ENCODE measurements at regions not wholly inside any gene's neighbourhood (a gene's known extent, or its start where the extent isn't known, plus 50 kb on each side); places are given as distances from the start of the nearest gene placed in this dataset.

DNA sequence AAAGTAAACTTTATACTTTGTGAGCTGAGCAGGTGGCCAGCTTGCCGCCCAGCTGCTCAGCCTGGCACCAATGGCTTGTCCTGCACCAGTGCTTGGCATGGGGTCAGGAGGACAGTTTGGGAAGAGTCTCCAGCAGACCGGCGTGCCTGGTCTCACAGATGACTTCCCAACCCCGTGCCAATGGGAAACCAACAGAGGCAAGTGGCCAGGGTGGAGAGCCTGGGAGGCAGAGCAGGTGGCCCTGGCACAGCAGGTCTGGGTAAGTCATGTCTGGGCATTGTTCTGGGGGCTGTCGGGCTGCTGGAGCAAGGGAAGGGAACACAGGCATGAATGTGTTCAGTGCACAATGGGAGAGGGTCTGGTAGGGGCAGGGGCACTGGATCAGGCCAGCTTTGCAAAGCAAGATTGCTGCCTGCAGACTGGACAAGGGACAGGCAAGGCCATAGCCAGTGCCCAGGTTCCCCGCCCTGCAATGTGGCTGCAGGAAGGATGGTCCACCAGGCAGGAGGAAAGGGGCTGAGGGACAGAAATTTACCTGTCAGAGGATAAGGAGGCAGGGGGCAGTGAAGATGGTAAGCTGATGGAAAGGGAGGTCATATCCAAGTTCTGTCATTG, 76.2 kb upstream of the ALDH1B1 start:
- H3K4me1 Mint-ChIP-seq (ENCODE audit: low read depth), result no peaks in the 10 kb centered on the region
- H3K4me3 Mint-ChIP-seq, result no peak overlapping the region
- TF ChIP-seq, protein P1, sequence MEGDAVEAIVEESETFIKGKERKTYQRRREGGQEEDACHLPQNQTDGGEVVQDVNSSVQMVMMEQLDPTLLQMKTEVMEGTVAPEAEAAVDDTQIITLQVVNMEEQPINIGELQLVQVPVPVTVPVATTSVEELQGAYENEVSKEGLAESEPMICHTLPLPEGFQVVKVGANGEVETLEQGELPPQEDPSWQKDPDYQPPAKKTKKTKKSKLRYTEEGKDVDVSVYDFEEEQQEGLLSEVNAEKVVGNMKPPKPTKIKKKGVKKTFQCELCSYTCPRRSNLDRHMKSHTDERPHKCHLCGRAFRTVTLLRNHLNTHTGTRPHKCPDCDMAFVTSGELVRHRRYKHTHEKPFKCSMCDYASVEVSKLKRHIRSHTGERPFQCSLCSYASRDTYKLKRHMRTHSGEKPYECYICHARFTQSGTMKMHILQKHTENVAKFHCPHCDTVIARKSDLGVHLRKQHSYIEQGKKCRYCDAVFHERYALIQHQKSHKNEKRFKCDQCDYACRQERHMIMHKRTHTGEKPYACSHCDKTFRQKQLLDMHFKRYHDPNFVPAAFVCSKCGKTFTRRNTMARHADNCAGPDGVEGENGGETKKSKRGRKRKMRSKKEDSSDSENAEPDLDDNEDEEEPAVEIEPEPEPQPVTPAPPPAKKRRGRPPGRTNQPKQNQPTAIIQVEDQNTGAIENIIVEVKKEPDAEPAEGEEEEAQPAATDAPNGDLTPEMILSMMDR (IDR thresholded peaks at IDR 0.05), result no peak
- ATAC-seq, result no peak
- ChIA-PET POLR2A (no interaction called here), CTCF (no interaction called here)
- intact Hi-C loops (cut with micrococcal nuclease), result no loop called here
- H3K27ac Mint-ChIP-seq, result no peak overlapping the region
- peaks cover 9% of the 10 kb centered on the region for H3K27me3 Mint-ChIP-seq
- DNase-seq, result no peak
- no peaks in the 10 kb centered on the region for H3K9me3 Mint-ChIP-seq
- H3K36me3 Mint-ChIP-seq (ENCODE audit: low read depth), result no peaks in the 10 kb centered on the region

DNA sequence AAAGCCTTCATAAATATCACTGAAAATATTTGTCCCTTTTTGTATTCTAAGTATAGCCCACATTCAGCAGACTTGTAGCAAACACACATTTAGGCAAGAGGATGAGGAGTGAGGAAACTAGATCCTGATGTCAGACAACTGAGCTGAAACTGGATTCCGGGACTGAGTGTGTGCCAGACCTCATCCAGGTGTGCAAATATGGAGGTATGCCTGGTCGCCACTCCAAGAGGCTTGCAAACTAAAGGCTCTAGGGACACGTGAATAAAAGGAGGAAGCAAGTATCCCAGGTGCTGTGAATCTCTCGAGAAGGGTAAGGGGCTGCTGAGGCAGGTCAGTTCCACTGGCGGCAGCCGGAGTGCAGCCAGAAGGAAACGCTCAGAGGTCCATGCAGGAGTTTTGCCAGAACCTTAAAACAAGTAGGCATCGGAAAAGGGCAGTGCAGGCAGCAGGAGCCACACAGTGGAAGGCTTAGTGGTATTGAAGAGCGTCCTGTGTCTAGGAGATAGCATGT, 77.4 kb upstream of the ALDH1B1 start:
- ATAC-seq, result no peak
- TF ChIP-seq, protein P1 (IDR thresholded peaks at IDR 0.05), result no peak
- no peak for DNase-seq
- H3K36me3 Mint-ChIP-seq (ENCODE audit: low read depth), result no peaks in the 10 kb centered on the region
- CTCF ChIA-PET, result no interaction called here
- no peak overlapping the region for H3K4me3 Mint-ChIP-seq
- H3K27ac Mint-ChIP-seq, result no peak overlapping the region
- H3K27me3 Mint-ChIP-seq, result peaks cover 10% of the 10 kb centered on the region
- no peaks in the 10 kb centered on the region for H3K9me3 Mint-ChIP-seq
- intact Hi-C loops (cut with micrococcal nuclease), result no loop called here
- no peaks in the 10 kb centered on the region for H3K4me1 Mint-ChIP-seq (ENCODE audit: low read depth)
- POLR2A ChIA-PET, result no interaction called here

DNA sequence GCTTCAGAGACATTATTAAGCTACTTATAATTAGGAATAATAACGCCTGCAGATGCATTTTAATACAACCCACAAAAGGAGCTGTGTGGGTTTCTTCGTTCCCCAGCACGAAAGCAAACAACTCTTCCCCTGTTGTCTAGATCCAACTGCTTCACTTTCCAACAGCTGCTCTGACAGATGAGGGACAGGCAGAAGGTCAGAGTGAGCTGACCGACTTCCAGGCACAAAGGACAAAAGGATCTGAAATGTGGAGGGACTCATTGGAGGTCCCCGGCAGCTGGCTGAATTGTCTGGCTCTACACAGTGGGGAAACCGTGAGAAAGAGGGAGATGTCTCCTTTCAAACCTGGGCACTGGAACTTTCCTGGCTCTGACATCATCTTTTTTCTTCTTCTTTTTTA, 79.1 kb upstream of the ALDH1B1 start:
- Mint-ChIP-seq H3K4me3 (no peak overlapping the region), H3K9me3 (no peaks in the 10 kb centered on the region), H3K27ac (no peak overlapping the region), H3K36me3 (ENCODE audit: low read depth) (no peaks in the 10 kb centered on the region), H3K4me1 (ENCODE audit: low read depth) (no peaks in the 10 kb centered on the region), H3K27me3 (peaks cover 10% of the 10 kb centered on the region)
- CTCF ChIA-PET, result no interaction called here
- intact Hi-C loops (cut with micrococcal nuclease), result no loop called here
- DNase-seq, result no peak
- no peak for ATAC-seq
- TF ChIP-seq, protein P1 (IDR thresholded peaks at IDR 0.05), result no peak
- POLR2A ChIA-PET, result no interaction called here

DNA sequence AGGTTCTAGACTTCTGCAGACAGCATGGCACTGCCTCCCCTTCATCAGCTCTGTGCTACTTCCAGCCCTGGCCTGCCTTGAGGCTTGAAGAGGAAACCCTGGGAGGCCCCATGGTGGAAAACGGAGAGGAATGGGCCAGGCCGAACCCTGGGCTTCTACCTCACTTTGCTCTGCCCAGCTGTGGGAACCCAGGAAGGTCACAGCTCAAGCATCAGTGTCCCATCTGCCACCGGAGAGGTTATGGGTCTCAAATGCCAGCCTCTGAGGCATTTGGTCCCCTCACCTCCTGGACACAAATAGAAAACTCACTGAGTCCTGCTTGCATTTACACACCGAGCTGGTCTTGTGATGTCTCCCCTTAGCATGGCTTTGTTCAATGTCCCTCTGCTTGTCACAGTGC, 80.1 kb upstream of the ALDH1B1 start:
- TF ChIP-seq, protein P1 (IDR thresholded peaks at IDR 0.05), result no peak
- DNase-seq (no peak), ATAC-seq (no peak)
- H3K9me3 Mint-ChIP-seq, result no peaks in the 10 kb centered on the region
- no peaks in the 10 kb centered on the region for H3K4me1 Mint-ChIP-seq (ENCODE audit: low read depth)
- intact Hi-C loops (cut with micrococcal nuclease), result no loop called here
- CTCF ChIA-PET, result interaction anchor here (1.1 kb wide), 1 partner anchor 225 kb away, joined by 3 read pairs; no protein-coding TSS in a partner anchor
- no peaks in the 10 kb centered on the region for H3K36me3 Mint-ChIP-seq (ENCODE audit: low read depth)
- no peak overlapping the region for H3K4me3 Mint-ChIP-seq
- H3K27ac Mint-ChIP-seq, result no peak overlapping the region
- H3K27me3 Mint-ChIP-seq, result peaks cover 10% of the 10 kb centered on the region
- POLR2A ChIA-PET, result no interaction called here

DNA sequence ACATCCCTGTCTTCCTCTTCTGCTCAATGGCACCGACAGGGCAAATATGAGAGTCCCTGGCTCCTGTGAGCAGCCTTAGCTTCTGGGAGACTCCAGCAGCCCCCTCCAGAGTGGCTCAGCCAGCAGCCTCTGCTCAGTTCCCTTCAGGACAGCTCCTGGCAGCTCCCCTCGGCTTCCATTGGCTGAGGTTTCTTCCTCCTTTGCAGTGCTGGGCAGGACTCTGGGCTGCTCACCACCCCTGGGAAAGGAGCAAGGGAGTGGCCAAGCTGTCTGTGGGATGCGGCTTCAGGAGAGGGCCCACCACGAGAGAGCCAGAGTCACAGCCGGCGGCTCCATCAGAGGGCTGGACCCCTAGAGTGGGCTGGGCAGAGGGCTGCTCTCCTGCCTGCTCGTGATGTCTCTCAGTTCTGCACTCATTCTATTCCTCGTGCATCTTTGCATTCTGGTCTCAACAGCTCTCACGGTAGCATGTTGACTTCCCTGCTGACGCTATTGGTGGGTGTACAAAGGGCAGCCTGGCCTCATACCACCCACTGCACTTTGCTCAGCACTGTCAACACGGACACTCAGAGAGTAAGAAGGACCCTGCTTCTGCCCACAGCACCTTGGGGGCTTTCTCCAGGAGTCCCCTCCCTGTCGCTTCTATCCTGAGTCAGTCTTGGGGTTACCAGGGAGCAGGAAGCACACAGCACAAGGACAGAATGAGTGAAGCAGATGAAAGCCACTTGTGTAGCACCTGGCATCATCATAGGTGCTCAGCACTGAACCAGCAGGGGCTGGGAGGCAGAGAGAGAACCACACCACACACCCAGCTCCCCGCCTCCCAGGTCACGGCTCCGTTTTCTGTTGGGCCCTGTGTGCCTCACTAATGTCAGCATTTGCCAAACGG, 80.9 kb upstream of the ALDH1B1 start:
- no peaks in the 10 kb centered on the region for H3K9me3 Mint-ChIP-seq
- CTCF ChIA-PET, result interaction anchor here (1.1 kb wide), 1 partner anchor 224 kb away, joined by 3 read pairs; no protein-coding TSS in a partner anchor
- POLR2A ChIA-PET, result no interaction called here
- TF ChIP-seq, protein P1 (IDR thresholded peaks at IDR 0.05), result no peak
- H3K36me3 Mint-ChIP-seq (ENCODE audit: low read depth), result no peaks in the 10 kb centered on the region
- no peaks in the 10 kb centered on the region for H3K4me1 Mint-ChIP-seq (ENCODE audit: low read depth)
- intact Hi-C loops (cut with micrococcal nuclease), result no loop called here
- H3K27ac Mint-ChIP-seq, result no peak overlapping the region
- H3K27me3 Mint-ChIP-seq, result peaks cover 10% of the 10 kb centered on the region
- H3K4me3 Mint-ChIP-seq, result no peak overlapping the region
- ATAC-seq (no peak), DNase-seq (no peak)
